ENCODE measurements at regions not wholly inside any gene's neighbourhood (a gene's known extent, or its start where the extent isn't known, plus 50 kb on each side); places are given as distances from the start of the nearest gene placed in this dataset.
"Not testable (repeated sequence)": the region's sequence is repeated elsewhere in the genome, so short reads cannot be mapped to it uniquely, and the experiment has no call there.

- no peak for TF ChIP-seq CTCF (IDR thresholded peaks at IDR 0.05; ENCODE audit: insufficient read depth, low read depth, low read length, missing control alignments)
- no peak for DNase-seq (ENCODE audit: low read depth)
- H3K4me3 ChIP-seq (ENCODE audit: low read depth, low read length), result no peak overlapping the region
Observed at GRCh38 chr3:194945508-194945907, 259.8 kb downstream of the FAM43A start.

GRCh38 chr3:194946091-194946490 is 260.4 kb downstream of the FAM43A start:
- DNase-seq (ENCODE audit: low read depth), result no peak
- no peak overlapping the region for H3K4me3 ChIP-seq (ENCODE audit: low read depth, low read length)
- TF ChIP-seq CTCF (IDR thresholded peaks at IDR 0.05; ENCODE audit: insufficient read depth, low read depth, low read length, missing control alignments), result no peak

GRCh38 chr3:194949592-194949991 is 263.9 kb downstream of the FAM43A start:
- H3K4me3 ChIP-seq (ENCODE audit: low read depth, low read length), result no peak overlapping the region
- no peak for TF ChIP-seq CTCF (IDR thresholded peaks at IDR 0.05; ENCODE audit: insufficient read depth, low read depth, low read length, missing control alignments)
- no peak for DNase-seq (ENCODE audit: low read depth)

GRCh38 chr3:194950906-194951628 is 265.4 kb downstream of the FAM43A start:
- no peak overlapping the region for H3K4me3 ChIP-seq (ENCODE audit: low read depth, low read length)
- no peak for DNase-seq (ENCODE audit: low read depth)
- no peak for TF ChIP-seq CTCF (IDR thresholded peaks at IDR 0.05; ENCODE audit: insufficient read depth, low read depth, low read length, missing control alignments)

GRCh38 chr3:194951629-194951920 is 265.9 kb downstream of the FAM43A start:
- H3K4me3 ChIP-seq (ENCODE audit: low read depth, low read length), result not testable (repeated sequence)

GRCh38 chr3:194951931-194952582 is 266.4 kb downstream of the FAM43A start:
- no peak for DNase-seq (ENCODE audit: low read depth)
- no peak overlapping the region for H3K4me3 ChIP-seq (ENCODE audit: low read depth, low read length)
- no peak for TF ChIP-seq CTCF (IDR thresholded peaks at IDR 0.05; ENCODE audit: insufficient read depth, low read depth, low read length, missing control alignments)

More at GRCh38 chr3:194951629-194951920, 265.9 kb downstream of the FAM43A start:
- not testable (repeated sequence) for DNase-seq (ENCODE audit: low read depth)

GRCh38 chr3:194952841-194953241 is 267.2 kb downstream of the FAM43A start:
- H3K4me3 ChIP-seq (ENCODE audit: low read depth, low read length), result no peak overlapping the region
- DNase-seq (ENCODE audit: low read depth), result no peak
- no peak for TF ChIP-seq CTCF (IDR thresholded peaks at IDR 0.05; ENCODE audit: insufficient read depth, low read depth, low read length, missing control alignments)
